ENCODE measurements at regions not wholly inside any gene's neighbourhood (a gene's known extent, or its start where the extent isn't known, plus 50 kb on each side); places are given as distances from the start of the nearest gene placed in this dataset.

GRCh38 chr12:84803661-84804060 lies 108.9 kb downstream of the SLC6A15 start:
- Histone ChIP-seq H3K4me1 (ENCODE audit: insufficient read depth, low read length) (no peaks in the 10 kb centered on the region), H3K27ac (ENCODE audit: low read depth in 1 of 2, low read length in 2 of 2) (no peak overlapping the region), H3K27me3 (ENCODE audit: control insufficient read depth in 1 of 2, insufficient read depth in 2 of 2, low read length in 2 of 2) (no peaks in the 10 kb centered on the region), H3K36me3 (ENCODE audit: insufficient read depth, low read length) (no peaks in the 10 kb centered on the region), H3K9me3 (ENCODE audit: control insufficient read depth in 1 of 2, insufficient read depth in 1 of 2, low read length in 2 of 2) (no peaks in the 10 kb centered on the region), H3K4me3 (ENCODE audit: low read length) (no peak overlapping the region)
- no peaks in the 10 kb centered on the region for H3K36me3 Mint-ChIP-seq (ENCODE audit: low read depth)
- no peak for TF ChIP-seq CTCF (IDR thresholded peaks at IDR 0.05)
- ATAC-seq (ENCODE audit: poor library complexity), result no peak
- intact Hi-C loops (cut with DNase I, micrococcal nuclease), result no loop called here
- no peak for DNase-seq
- no peaks in the 10 kb centered on the region for H3K9me3 Mint-ChIP-seq
- ChIA-PET POLR2A (no interaction called here), CTCF (no interaction called here)
- no peak overlapping the region for H3K27ac Mint-ChIP-seq
- no peaks in the 10 kb centered on the region for H3K27me3 Mint-ChIP-seq
- no peak overlapping the region for H3K4me3 Mint-ChIP-seq
- H3K4me1 Mint-ChIP-seq (ENCODE audit: low read depth), result no peaks in the 10 kb centered on the region

DNA sequence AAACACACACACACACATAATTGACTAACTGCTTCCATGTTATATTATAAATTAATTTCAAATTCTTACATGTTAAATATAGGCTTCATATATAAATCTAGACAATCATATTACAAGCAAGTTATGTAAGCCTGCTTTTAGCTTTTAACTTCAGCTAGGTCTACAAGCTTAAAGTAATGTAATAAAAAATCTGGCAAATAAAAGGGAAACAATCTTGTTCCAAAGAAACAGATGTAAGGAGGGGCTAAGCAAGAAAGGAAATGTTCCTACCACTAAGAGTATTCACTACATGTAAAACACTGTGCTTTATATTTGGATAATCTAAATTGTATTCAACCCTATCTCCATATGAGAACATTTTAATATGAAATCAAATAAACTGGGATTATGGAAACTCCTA lies 110.4 kb downstream of the SLC6A15 start:
- ChIA-PET POLR2A (no interaction called here), CTCF (no interaction called here)
- no peak overlapping the region for H3K4me3 ChIP-seq (ENCODE audit: low read length)
- ATAC-seq (ENCODE audit: poor library complexity) (no peak), DNase-seq (no peak)
- Mint-ChIP-seq H3K27me3 (no peaks in the 10 kb centered on the region), H3K4me3 (no peak overlapping the region), H3K9me3 (no peaks in the 10 kb centered on the region), H3K36me3 (ENCODE audit: low read depth) (no peaks in the 10 kb centered on the region), H3K27ac (no peak overlapping the region), H3K4me1 (ENCODE audit: low read depth) (no peaks in the 10 kb centered on the region)
- TF ChIP-seq CTCF (IDR thresholded peaks at IDR 0.05), result no peak
- H3K27ac ChIP-seq (ENCODE audit: low read depth in 1 of 2, low read length in 2 of 2), result no peak overlapping the region
- H3K9me3 ChIP-seq (ENCODE audit: control insufficient read depth in 1 of 2, insufficient read depth in 1 of 2, low read length in 2 of 2), result no peaks in the 10 kb centered on the region
- intact Hi-C loops (cut with DNase I, micrococcal nuclease), result no loop called here
- no peaks in the 10 kb centered on the region for H3K4me1 ChIP-seq (ENCODE audit: insufficient read depth, low read length)
- H3K36me3 ChIP-seq (ENCODE audit: insufficient read depth, low read length), result no peaks in the 10 kb centered on the region
- no peaks in the 10 kb centered on the region for H3K27me3 ChIP-seq (ENCODE audit: control insufficient read depth in 1 of 2, insufficient read depth in 2 of 2, low read length in 2 of 2)

- CTCF ChIA-PET, result no interaction called here
Measured at GRCh38 chr12:84793558-84794367, 118.8 kb downstream of the SLC6A15 start.

More at GRCh38 chr12:84793558-84794367, 118.8 kb downstream of the SLC6A15 start:
- POLR2A ChIA-PET, result no interaction called here
- no peak for TF ChIP-seq CTCF (IDR thresholded peaks at IDR 0.05)
- no peak overlapping the region for H3K27ac Mint-ChIP-seq
- intact Hi-C loops (cut with DNase I, micrococcal nuclease), result no loop called here
- no peaks in the 10 kb centered on the region for H3K9me3 ChIP-seq (ENCODE audit: control insufficient read depth in 1 of 2, insufficient read depth in 1 of 2, low read length in 2 of 2)
- no peaks in the 10 kb centered on the region for H3K4me1 Mint-ChIP-seq (ENCODE audit: low read depth)
- H3K36me3 Mint-ChIP-seq (ENCODE audit: low read depth), result no peaks in the 10 kb centered on the region
- ATAC-seq (ENCODE audit: poor library complexity) (no peak), DNase-seq (no peak)
- no peak overlapping the region for H3K27ac ChIP-seq (ENCODE audit: low read depth in 1 of 2, low read length in 2 of 2)
- H3K27me3 ChIP-seq (ENCODE audit: control insufficient read depth in 1 of 2, insufficient read depth in 2 of 2, low read length in 2 of 2), result no peaks in the 10 kb centered on the region
- H3K4me1 ChIP-seq (ENCODE audit: insufficient read depth, low read length), result no peaks in the 10 kb centered on the region
- H3K27me3 Mint-ChIP-seq, result no peaks in the 10 kb centered on the region
- no peaks in the 10 kb centered on the region for H3K36me3 ChIP-seq (ENCODE audit: insufficient read depth, low read length)
- no peak overlapping the region for H3K4me3 Mint-ChIP-seq
- H3K4me3 ChIP-seq (ENCODE audit: low read length), result no peak overlapping the region
- H3K9me3 Mint-ChIP-seq, result peaks cover 3% of the 10 kb centered on the region

Measured in CD4-positive, alpha-beta T cell (primary cell).